ENCODE measurements at regions not wholly inside any gene's neighbourhood (a gene's known extent, or its start where the extent isn't known, plus 50 kb on each side); places are given as distances from the start of the nearest gene placed in this dataset.

GRCh38 chr2:19434413-19434812, 76.0 kb upstream of the OSR1 start:
- DNase-seq = no peak
- H3K4me3 ChIP-seq = no peak overlapping the region
- H3K27ac ChIP-seq = no peak overlapping the region
- H3K36me3 ChIP-seq (replicated peaks in 1 of 2) = no peaks in the 10 kb centered on the region
- intact Hi-C loops (cut with DNase I) = no loop called here
- TF ChIP-seq POLR2A (IDR thresholded peaks at IDR 0.05) (no peak), CTCF (IDR thresholded peaks at IDR 0.05) (no peak)
- no peaks in the 10 kb centered on the region for H3K27me3 ChIP-seq
- no peaks in the 10 kb centered on the region for H3K9me3 ChIP-seq (replicated peaks in 1 of 3)
- H3K4me1 ChIP-seq (replicated peaks in 1 of 2) = no peaks in the 10 kb centered on the region

DNA sequence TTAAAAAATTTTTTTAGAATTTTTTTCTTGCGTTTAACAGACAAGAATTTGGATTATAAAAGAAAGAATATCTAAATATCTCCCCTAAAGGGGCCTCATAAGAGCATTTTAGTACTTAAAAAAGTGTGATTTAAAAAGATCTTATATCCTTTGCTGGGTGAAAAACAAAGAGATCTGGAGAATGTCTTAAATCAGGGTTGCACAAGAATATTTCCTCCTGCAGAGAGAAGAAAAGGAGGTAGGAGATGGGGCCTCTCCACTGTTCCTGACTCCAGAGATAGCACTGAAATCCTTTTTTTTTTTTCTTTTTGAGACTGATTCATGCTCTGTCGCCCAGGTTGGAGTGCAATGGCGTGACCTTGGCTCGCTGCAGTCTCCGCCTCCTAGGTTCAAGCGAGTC, 68.5 kb upstream of the OSR1 start:
- intact Hi-C loops (cut with DNase I) = no loop called here
- WGBS, 4 donors = 56 to 75% (median 66%) methylated on average over 6 of the region's 6 CpGs
- peaks cover 0 to 3% (median 0%) of the 10 kb centered on the region in 3 donors for H3K9me3 ChIP-seq (replicated peaks in 1 of 3)
- H3K4me3 ChIP-seq = no peak overlapping the region
- TF ChIP-seq CTCF (IDR thresholded peaks at IDR 0.05) (no peak), POLR2A (IDR thresholded peaks at IDR 0.05) (no peak)
- DNase-seq = no peak
- no peak overlapping the region for H3K27ac ChIP-seq
- H3K4me1 ChIP-seq (replicated peaks in 1 of 2) = no peaks in the 10 kb centered on the region
- H3K27me3 ChIP-seq = no peaks in the 10 kb centered on the region
- H3K36me3 ChIP-seq (replicated peaks in 1 of 2) = no peaks in the 10 kb centered on the region

DNA sequence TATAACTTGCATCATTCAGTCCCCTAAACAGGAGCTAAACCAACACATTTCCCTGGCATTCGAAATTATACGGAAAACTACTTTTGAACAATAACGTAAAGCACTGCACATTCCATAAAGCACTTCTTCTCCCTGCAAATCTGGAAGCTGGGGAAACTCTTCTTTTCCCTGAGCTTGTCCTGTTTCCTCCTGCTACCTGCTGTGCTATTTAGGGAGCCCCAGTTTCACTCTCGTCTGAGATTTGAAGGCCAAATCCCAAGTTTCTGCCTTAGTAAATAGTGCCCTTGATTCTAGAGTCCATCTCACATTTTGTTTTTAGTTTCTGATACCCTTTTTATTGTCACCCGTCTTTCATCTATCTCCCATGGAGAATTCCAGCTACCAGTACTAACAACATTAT, 67.7 kb upstream of the OSR1 start:
- Histone ChIP-seq H3K27me3 (no peaks in the 10 kb centered on the region), H3K4me1 (replicated peaks in 1 of 2) (no peaks in the 10 kb centered on the region), H3K36me3 (replicated peaks in 1 of 2) (no peaks in the 10 kb centered on the region), H3K9me3 (replicated peaks in 1 of 3) (peaks cover 0 to 10% (median 0%) of the 10 kb centered on the region in 3 donors), H3K27ac (no peak overlapping the region), H3K4me3 (no peak overlapping the region)
- 66 to 73% (median 70%) methylated on average over 5 of the region's 5 CpGs for WGBS, 4 donors
- intact Hi-C loops (cut with DNase I) = no loop called here
- no peak for DNase-seq
- TF ChIP-seq CTCF (IDR thresholded peaks at IDR 0.05) = no peak
- TF ChIP-seq POLR2A (IDR thresholded peaks at IDR 0.05) = no peak

- TF ChIP-seq CTCF (IDR thresholded peaks at IDR 0.05) (no peak), POLR2A (IDR thresholded peaks at IDR 0.05) (no peak)
- H3K4me3 ChIP-seq = no peak overlapping the region
- no peaks in the 10 kb centered on the region for H3K36me3 ChIP-seq (replicated peaks in 1 of 2)
- H3K27me3 ChIP-seq = no peaks in the 10 kb centered on the region
- DNase-seq = no peak
- no peak overlapping the region for H3K27ac ChIP-seq
- 63 to 81% (median 75%) methylated on average over 2 of the region's 2 CpGs for WGBS, 4 donors
- intact Hi-C loops (cut with DNase I) = no loop called here
- peaks cover 0 to 10% (median 0%) of the 10 kb centered on the region in 3 donors for H3K9me3 ChIP-seq (replicated peaks in 1 of 3)
- no peaks in the 10 kb centered on the region for H3K4me1 ChIP-seq (replicated peaks in 1 of 2)
Observed at GRCh38 chr2:19425419-19425818, 67.0 kb upstream of the OSR1 start.

Data from adrenal gland (tissue), 9 donors.